HepG2 (cell line): ENCODE measurements at regions not wholly inside any gene's neighbourhood (a gene's known extent, or its start where the extent isn't known, plus 50 kb on each side); places are given as distances from the start of the nearest gene placed in this dataset.

ENCODE experiments used
- NONO ChIP-seq, 2 experiments: fragments of 450-650 bp in 1 of 2; sonication (generic) in 1 of 2; formaldehyde crosslinking in 1 of 2; IDR thresholded peaks in 1 of 2; conservative IDR thresholded peaks in 1 of 2; 2 replicates each; pipeline versions ENCODE4 v1.6.1 to v1.8.0; 2017 to 2022; ENCODE audit warnings: mild to moderate bottlenecking in 1 of 2, missing genetic modification reagents in 1 of 2, moderate library complexity in 1 of 2
- NR2F2 ChIP-seq: IDR thresholded peaks from 2 replicates; pipeline ENCODE4 v1.6.1; 2012; ENCODE audit warnings: low read depth, inconsistent platforms, borderline replicate concordance
- POLR2G ChIP-seq: fragments of 200-400 bp; formaldehyde crosslinking; IDR thresholded peaks from 2 replicates; pipeline ENCODE4 v1.6.1; 2018; ENCODE audit warnings: mild to moderate bottlenecking, low read depth, low read length, moderate library complexity
- TCF12 ChIP-seq, 2 experiments: fragments of 450-650 bp in 1 of 2; sonication (generic) in 1 of 2; formaldehyde crosslinking in 1 of 2; IDR thresholded peaks; 2 replicates each; pipeline versions ENCODE4 v1.6.1 to v1.8.0; 2017 to 2022; ENCODE audit warnings: antibody characterized with exemption in 1 of 2, mild to moderate bottlenecking in 1 of 2, missing genetic modification reagents in 1 of 2, moderate library complexity in 1 of 2
- TOE1 ChIP-seq: sonication (generic); formaldehyde crosslinking; IDR thresholded peaks from 2 replicates; pipeline ENCODE4 v1.4.0; 2020; ENCODE audit warnings: mild to moderate bottlenecking, missing genetic modification reagents
- TF ChIP-seq, protein P1 (sequence below): sonication (generic); formaldehyde crosslinking; IDR thresholded peaks from 2 replicates; pipeline ENCODE4 v1.4.0; 2020; ENCODE audit warnings: missing genetic modification reagents, mild to moderate bottlenecking, borderline replicate concordance
- TF ChIP-seq, protein P2 (sequence below): sonication (generic); formaldehyde crosslinking; IDR thresholded peaks from 2 replicates; pipeline ENCODE4 v1.5.0; 2020; ENCODE audit warnings: mild to moderate bottlenecking, missing genetic modification reagents

DNA sequence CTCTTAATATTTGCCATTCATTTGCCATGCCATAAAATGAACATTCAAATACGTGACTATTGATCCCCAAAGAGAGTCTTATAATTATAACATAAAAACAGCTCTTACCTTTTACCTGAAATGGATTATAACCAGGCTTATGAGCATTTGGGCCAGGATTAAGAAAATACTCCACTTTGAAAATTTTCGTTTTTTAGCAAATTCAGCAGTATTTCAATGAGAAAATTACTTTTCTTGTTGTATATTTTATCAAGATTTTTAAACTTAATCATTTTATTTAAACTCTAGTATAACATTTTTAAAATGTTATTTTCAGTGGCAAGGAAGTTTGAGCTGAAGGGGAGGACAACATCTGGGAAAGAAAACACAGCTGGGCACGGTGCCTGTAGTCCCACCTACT is 59.0 kb upstream of the RAPGEF2 start:
- TF ChIP-seq, protein P1, sequence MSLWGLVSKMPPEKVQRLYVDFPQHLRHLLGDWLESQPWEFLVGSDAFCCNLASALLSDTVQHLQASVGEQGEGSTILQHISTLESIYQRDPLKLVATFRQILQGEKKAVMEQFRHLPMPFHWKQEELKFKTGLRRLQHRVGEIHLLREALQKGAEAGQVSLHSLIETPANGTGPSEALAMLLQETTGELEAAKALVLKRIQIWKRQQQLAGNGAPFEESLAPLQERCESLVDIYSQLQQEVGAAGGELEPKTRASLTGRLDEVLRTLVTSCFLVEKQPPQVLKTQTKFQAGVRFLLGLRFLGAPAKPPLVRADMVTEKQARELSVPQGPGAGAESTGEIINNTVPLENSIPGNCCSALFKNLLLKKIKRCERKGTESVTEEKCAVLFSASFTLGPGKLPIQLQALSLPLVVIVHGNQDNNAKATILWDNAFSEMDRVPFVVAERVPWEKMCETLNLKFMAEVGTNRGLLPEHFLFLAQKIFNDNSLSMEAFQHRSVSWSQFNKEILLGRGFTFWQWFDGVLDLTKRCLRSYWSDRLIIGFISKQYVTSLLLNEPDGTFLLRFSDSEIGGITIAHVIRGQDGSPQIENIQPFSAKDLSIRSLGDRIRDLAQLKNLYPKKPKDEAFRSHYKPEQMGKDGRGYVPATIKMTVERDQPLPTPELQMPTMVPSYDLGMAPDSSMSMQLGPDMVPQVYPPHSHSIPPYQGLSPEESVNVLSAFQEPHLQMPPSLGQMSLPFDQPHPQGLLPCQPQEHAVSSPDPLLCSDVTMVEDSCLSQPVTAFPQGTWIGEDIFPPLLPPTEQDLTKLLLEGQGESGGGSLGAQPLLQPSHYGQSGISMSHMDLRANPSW, result no peak
- TF ChIP-seq NONO (IDR thresholded peaks at IDR 0.05) (no peak), NONO (CRISPR knock-in tag; conservative IDR thresholded peaks at IDR 0.05) (no peak), TCF12 (IDR thresholded peaks at IDR 0.05) (no peak), TCF12 (CRISPR knock-in tag; IDR thresholded peaks at IDR 0.05) (no peak), POLR2G (no peak), TOE1 (CRISPR knock-in tag) (no peak), NR2F2 (no peak)
- TF ChIP-seq, protein P2, sequence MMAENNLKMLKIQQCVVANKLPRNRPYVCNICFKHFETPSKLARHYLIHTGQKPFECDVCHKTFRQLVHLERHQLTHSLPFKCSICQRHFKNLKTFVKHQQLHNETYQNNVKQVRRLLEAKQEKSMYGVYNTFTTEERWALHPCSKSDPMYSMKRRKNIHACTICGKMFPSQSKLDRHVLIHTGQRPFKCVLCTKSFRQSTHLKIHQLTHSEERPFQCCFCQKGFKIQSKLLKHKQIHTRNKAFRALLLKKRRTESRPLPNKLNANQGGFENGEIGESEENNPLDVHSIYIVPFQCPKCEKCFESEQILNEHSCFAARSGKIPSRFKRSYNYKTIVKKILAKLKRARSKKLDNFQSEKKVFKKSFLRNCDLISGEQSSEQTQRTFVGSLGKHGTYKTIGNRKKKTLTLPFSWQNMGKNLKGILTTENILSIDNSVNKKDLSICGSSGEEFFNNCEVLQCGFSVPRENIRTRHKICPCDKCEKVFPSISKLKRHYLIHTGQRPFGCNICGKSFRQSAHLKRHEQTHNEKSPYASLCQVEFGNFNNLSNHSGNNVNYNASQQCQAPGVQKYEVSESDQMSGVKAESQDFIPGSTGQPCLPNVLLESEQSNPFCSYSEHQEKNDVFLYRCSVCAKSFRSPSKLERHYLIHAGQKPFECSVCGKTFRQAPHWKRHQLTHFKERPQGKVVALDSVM (CRISPR knock-in tag), result no peak
